ENCODE measurements at regions not wholly inside any gene's neighbourhood (a gene's known extent, or its start where the extent isn't known, plus 50 kb on each side); places are given as distances from the start of the nearest gene placed in this dataset.

- TF ChIP-seq RAD21 (IDR thresholded peaks at IDR 0.05; ENCODE audit: low read depth) (no peak), CREB1 (IDR thresholded peaks at IDR 0.05; ENCODE audit: low read depth) (no peak), MAX (IDR thresholded peaks at IDR 0.05) (no peak), YY1 (IDR thresholded peaks at IDR 0.05; ENCODE audit: low read depth) (no peak)
Observed at GRCh38 chr16:86134802-86135461, 236.0 kb downstream of the IRF8 start.

Measured in Ishikawa (cell line).